ENCODE measurements at regions not wholly inside any gene's neighbourhood (a gene's known extent, or its start where the extent isn't known, plus 50 kb on each side); places are given as distances from the start of the nearest gene placed in this dataset.
A peak's percentile ranks its signal among the peaks of the same experiment; 100 is the strongest.

GRCh38 chr5:84885485-84886258 is 501.0 kb upstream of the EDIL3 start:
- Histone ChIP-seq H3K27me3 (ENCODE audit: insufficient read depth, poor library complexity, severe bottlenecking) (peaks cover 5% of the 10 kb centered on the region), H3K36me3 (ENCODE audit: low read depth) (no peaks in the 10 kb centered on the region), H3K4me1 (ENCODE audit: insufficient read depth, poor library complexity, severe bottlenecking) (no peaks in the 10 kb centered on the region), H3K27ac (ENCODE audit: poor library complexity, severe bottlenecking) (no peak overlapping the region), H3K9me3 (ENCODE audit: severe bottlenecking) (no peaks in the 10 kb centered on the region), H3K4me3 (ENCODE audit: severe bottlenecking) (no peak overlapping the region)
- no peak for TF ChIP-seq CTCF (IDR thresholded peaks at IDR 0.05; ENCODE audit: poor library complexity, severe bottlenecking)
- ATAC-seq (ENCODE audit: low read depth) (0 out of 3 replicates have a peak, but pooled peaks have one; percentile 41), DNase-seq (ENCODE audit: low spot score) (no peak)

- Histone ChIP-seq H3K9me3 (ENCODE audit: severe bottlenecking) (no peaks in the 10 kb centered on the region), H3K4me3 (ENCODE audit: severe bottlenecking) (no peak overlapping the region), H3K36me3 (ENCODE audit: low read depth) (no peaks in the 10 kb centered on the region), H3K4me1 (ENCODE audit: insufficient read depth, poor library complexity, severe bottlenecking) (no peaks in the 10 kb centered on the region), H3K27me3 (ENCODE audit: insufficient read depth, poor library complexity, severe bottlenecking) (no peaks in the 10 kb centered on the region), H3K27ac (ENCODE audit: poor library complexity, severe bottlenecking) (no peak overlapping the region)
- ATAC-seq (ENCODE audit: low read depth) (no peak), DNase-seq (ENCODE audit: low spot score) (no peak)
- TF ChIP-seq CTCF (IDR thresholded peaks at IDR 0.05; ENCODE audit: poor library complexity, severe bottlenecking): no peak
Observed at GRCh38 chr5:84881737-84882136, 497.1 kb upstream of the EDIL3 start.

- ATAC-seq (ENCODE audit: low read depth) (no peak), DNase-seq (ENCODE audit: low spot score) (no peak)
- TF ChIP-seq CTCF (IDR thresholded peaks at IDR 0.05; ENCODE audit: poor library complexity, severe bottlenecking): no peak
- H3K4me1 ChIP-seq (ENCODE audit: insufficient read depth, poor library complexity, severe bottlenecking): no peaks in the 10 kb centered on the region
- no peak overlapping the region for H3K27ac ChIP-seq (ENCODE audit: poor library complexity, severe bottlenecking)
- H3K36me3 ChIP-seq (ENCODE audit: low read depth): no peaks in the 10 kb centered on the region
- no peaks in the 10 kb centered on the region for H3K9me3 ChIP-seq (ENCODE audit: severe bottlenecking)
- H3K27me3 ChIP-seq (ENCODE audit: insufficient read depth, poor library complexity, severe bottlenecking): no peaks in the 10 kb centered on the region
- no peak overlapping the region for H3K4me3 ChIP-seq (ENCODE audit: severe bottlenecking)
Observed at GRCh38 chr5:84874196-84874595, 489.5 kb upstream of the EDIL3 start.

- no peak for DNase-seq (ENCODE audit: low spot score)
- H3K4me3 ChIP-seq (ENCODE audit: severe bottlenecking): no peak overlapping the region
- no peaks in the 10 kb centered on the region for H3K36me3 ChIP-seq (ENCODE audit: low read depth)
- no peaks in the 10 kb centered on the region for H3K9me3 ChIP-seq (ENCODE audit: severe bottlenecking)
- H3K4me1 ChIP-seq (ENCODE audit: insufficient read depth, poor library complexity, severe bottlenecking): no peaks in the 10 kb centered on the region
- no peak overlapping the region for H3K27ac ChIP-seq (ENCODE audit: poor library complexity, severe bottlenecking)
- no peak for TF ChIP-seq CTCF (IDR thresholded peaks at IDR 0.05; ENCODE audit: poor library complexity, severe bottlenecking)
- no peak for ATAC-seq (ENCODE audit: low read depth)
- H3K27me3 ChIP-seq (ENCODE audit: insufficient read depth, poor library complexity, severe bottlenecking): no peaks in the 10 kb centered on the region
Observed at GRCh38 chr5:84872768-84873167, 488.1 kb upstream of the EDIL3 start.

- H3K27ac ChIP-seq (ENCODE audit: poor library complexity, severe bottlenecking): no peak overlapping the region
- ATAC-seq (ENCODE audit: low read depth): no peak
- no peak for DNase-seq (ENCODE audit: low spot score)
Observed at GRCh38 chr5:84870369-84870768, 485.7 kb upstream of the EDIL3 start.

More at GRCh38 chr5:84870369-84870768, 485.7 kb upstream of the EDIL3 start:
- Histone ChIP-seq H3K9me3 (ENCODE audit: severe bottlenecking) (no peaks in the 10 kb centered on the region), H3K4me3 (ENCODE audit: severe bottlenecking) (no peak overlapping the region), H3K27me3 (ENCODE audit: insufficient read depth, poor library complexity, severe bottlenecking) (no peaks in the 10 kb centered on the region), H3K4me1 (ENCODE audit: insufficient read depth, poor library complexity, severe bottlenecking) (no peaks in the 10 kb centered on the region), H3K36me3 (ENCODE audit: low read depth) (no peaks in the 10 kb centered on the region)
- TF ChIP-seq CTCF (IDR thresholded peaks at IDR 0.05; ENCODE audit: poor library complexity, severe bottlenecking): no peak
